Panc1 (cell line): ENCODE measurements at regions not wholly inside any gene's neighbourhood (a gene's known extent, or its start where the extent isn't known, plus 50 kb on each side); places are given as distances from the start of the nearest gene placed in this dataset.
"Not testable (repeated sequence)": the region's sequence is repeated elsewhere in the genome, so short reads cannot be mapped to it uniquely, and the experiment has no call there.

Source experiments
- ATAC-seq: fragments of 200-7000 bp; cut with Tn5 transposase; 2 replicates; pipeline ENCODE4 v1.9.1; 2020; ENCODE audit warnings: mild to moderate bottlenecking, moderate library complexity
- BruUV-seq: library from RNA; stranded (reverse); fragments of 400-500 nt; replicated peaks from 2 replicates; lab custom pipeline; 2021; lab: Mats Ljungman, UMichigan
- CTCF ChIA-PET: fragments of 300-600 bp; sonication (Branson Sonifier 250); formaldehyde crosslinking; loops from one replicate; lab custom pipeline; 2022; ENCODE audit warnings: antibody characterized with exemption; lab: Charles Lee
- POLR2A ChIA-PET: fragments of 300-600 bp; sonication (Branson Sonifier 250); formaldehyde crosslinking; loops from one replicate; lab custom pipeline; 2022; ENCODE audit warnings: antibody characterized with exemption; lab: Charles Lee
- DNase-seq: peaks from one replicate; pipeline ENCODE4 v3.0.0-alpha.2; 2010; ENCODE audit warnings: low read depth, low spot score
- H3K27ac ChIP-seq: 2 replicates; pipeline ENCODE4 v1.5.1; 2011; ENCODE audit warnings: mild to moderate bottlenecking, low read length, inconsistent platforms
- H3K27me3 ChIP-seq: fragments of 200-500 bp; sonication (Bioruptor generic); 2 replicates; pipeline ENCODE4 v1.6.0; 2014; ENCODE audit warnings: low read length, inconsistent platforms; ENCODE audit not compliant: control insufficient read depth, insufficient read depth
- H3K36me3 ChIP-seq: fragments of 200-500 bp; sonication (Bioruptor generic); 2 replicates; pipeline ENCODE4 v1.5.1; 2014; ENCODE audit warnings: inconsistent platforms, mild to moderate bottlenecking, low read length, moderate library complexity; ENCODE audit not compliant: control insufficient read depth, insufficient read depth
- H3K4me1 ChIP-seq: 2 replicates; pipeline ENCODE4 v1.5.1; 2011; ENCODE audit warnings: inconsistent platforms, mild to moderate bottlenecking, low read length, moderate library complexity; ENCODE audit not compliant: control insufficient read depth, insufficient read depth
- H3K4me3 ChIP-seq, 2 experiments: 2 replicates each; pipeline ENCODE4 v1.5.1; 2011 to 2012; ENCODE audit warnings: low read depth in 2 of 2, low read length in 2 of 2, mild to moderate bottlenecking in 2 of 2, inconsistent platforms in 1 of 2, moderate library complexity in 1 of 2
- H3K9me3 ChIP-seq: fragments of 200-500 bp; sonication (Bioruptor generic); 2 replicates; pipeline ENCODE4 v1.5.1; 2014; ENCODE audit warnings: low read depth, mild to moderate bottlenecking, inconsistent platforms, low read length, moderate library complexity; ENCODE audit not compliant: control insufficient read depth, insufficient read depth
- CTCF ChIP-seq: fragments of 450-650 bp; IDR thresholded peaks from 2 replicates; pipeline ENCODE4 v1.5.1; 2017; ENCODE audit warnings: mild to moderate bottlenecking
- POLR2AphosphoS5 ChIP-seq: IDR thresholded peaks from 2 replicates; pipeline ENCODE4 v1.6.1; 2012; ENCODE audit warnings: mild to moderate bottlenecking, low read depth, low read length, moderate library complexity
- REST ChIP-seq, 2 experiments: IDR thresholded peaks; 2 replicates each; pipeline ENCODE4 v1.6.1; 2011 to 2012; ENCODE audit warnings: low read depth in 2 of 2, control low read depth in 1 of 2, low read length in 1 of 2, mild to moderate bottlenecking in 1 of 2, moderate library complexity in 1 of 2; ENCODE audit not compliant: insufficient read depth in 1 of 2
- SIN3A ChIP-seq: IDR thresholded peaks from 2 replicates; pipeline ENCODE4 v1.6.1; 2012; ENCODE audit warnings: low read depth, mild to moderate bottlenecking, low read length, moderate library complexity, borderline replicate concordance; ENCODE audit not compliant: insufficient read depth
- TCF7L2 ChIP-seq: IDR thresholded peaks from 2 replicates; pipeline ENCODE4 v1.6.1; 2011; ENCODE audit warnings: mild to moderate bottlenecking, low read depth, low read length, inconsistent platforms
- in situ Hi-C: cut with HindIII; loops from 2 replicates; pipeline ENCODE4 v1.10.0; 2016; ENCODE audit warnings: low sequenced_read_pairs, low pct_unique_long_range_greater_than_20kb
- intact Hi-C: fragments of 100-400 bp; cut with micrococcal nuclease; formaldehyde crosslinking; loops from one replicate; pipeline ENCODE4 v1.10.0; 2022; ENCODE audit not compliant: unreplicated experiment

GRCh38 chr3:164007765-164008164 lies 1070.5 kb downstream of the SI start:
- DNase-seq (no peak), ATAC-seq (no peak)
- no peaks in the 10 kb centered on the region for H3K27me3 ChIP-seq
- no TSS peak for BruUV-seq
- TF ChIP-seq TCF7L2 = no peak
- no peak for TF ChIP-seq POLR2AphosphoS5
- no peak for TF ChIP-seq CTCF
- no peak for TF ChIP-seq REST (IDR thresholded peaks at IDR 0.05; ENCODE audit: insufficient read depth in 1 of 2, low read depth in 2 of 2, low read length in 1 of 2)
- no peak for TF ChIP-seq SIN3A
- POLR2A ChIA-PET = no interaction called here
- no peak overlapping the region for H3K4me3 ChIP-seq
- H3K9me3 ChIP-seq = no peaks in the 10 kb centered on the region
- in situ Hi-C loops = no loop called here
- CTCF ChIA-PET = no interaction called here
- no peaks in the 10 kb centered on the region for H3K36me3 ChIP-seq
- H3K27ac ChIP-seq = no peak overlapping the region
- H3K4me1 ChIP-seq = no peaks in the 10 kb centered on the region
- intact Hi-C loops = no loop called here

- ChIA-PET POLR2A (no interaction called here), CTCF (no interaction called here)
- Histone ChIP-seq H3K4me1 (no peaks in the 10 kb centered on the region), H3K27ac (no peak overlapping the region), H3K4me3 (no peak overlapping the region), H3K27me3 (no peaks in the 10 kb centered on the region), H3K9me3 (no peaks in the 10 kb centered on the region), H3K36me3 (no peaks in the 10 kb centered on the region)
- TF ChIP-seq POLR2AphosphoS5 = no peak
- in situ Hi-C loops = no loop called here
- DNase-seq (no peak), ATAC-seq (no peak)
- BruUV-seq = no TSS peak
- intact Hi-C loops = no loop called here
Observed at GRCh38 chr3:164004205-164004604, 1074.1 kb downstream of the SI start.

- DNase-seq, H3K9me3 ChIP-seq, CTCF ChIA-PET, H3K4me1 ChIP-seq, H3K4me3 ChIP-seq, H3K36me3 ChIP-seq, BruUV-seq, in situ Hi-C loops, intact Hi-C loops, ATAC-seq, POLR2A ChIA-PET, H3K27ac ChIP-seq, H3K27me3 ChIP-seq: not testable (repeated sequence)
Observed at GRCh38 chr3:164003016-164003415, 1075.3 kb downstream of the SI start.
